ENCODE measurements at regions not wholly inside any gene's neighbourhood (a gene's known extent, or its start where the extent isn't known, plus 50 kb on each side); places are given as distances from the start of the nearest gene placed in this dataset.

- no peak for TF ChIP-seq CTCF (IDR thresholded peaks at IDR 0.05; ENCODE audit: insufficient read depth, low read length, poor library complexity, severe bottlenecking)
- no peak for TF ChIP-seq EZH2phosphoT487 (conservative IDR thresholded peaks at IDR 0.05; ENCODE audit: low read length)
Observed at GRCh38 chr5:89191374-89191773, 308.4 kb upstream of the MEF2C start.

Data from SU-DHL-6 (cell line).